Type B pancreatic cell (in vitro differentiated cells): ENCODE measurements at regions not wholly inside any gene's neighbourhood (a gene's known extent, or its start where the extent isn't known, plus 50 kb on each side); places are given as distances from the start of the nearest gene placed in this dataset.

Experiments
- DNase-seq: peaks from one replicate; pipeline ENCODE4 v3.0.0; 2021; ENCODE audit warnings: mixed read lengths; ENCODE audit not compliant: unreplicated experiment; ENCODE audit errors: extremely low spot score
- H3K27ac Mint-ChIP-seq: 2 replicates; pipeline ENCODE4 v1.8.0; 2021; ENCODE audit warnings: mild to moderate bottlenecking, mixed read lengths
- H3K27me3 Mint-ChIP-seq: 2 replicates; pipeline ENCODE4 v1.8.0; 2021; ENCODE audit warnings: mixed read lengths
- H3K36me3 Mint-ChIP-seq: 2 replicates; pipeline ENCODE4 v1.8.0; 2021; ENCODE audit warnings: mixed read lengths
- H3K4me1 Mint-ChIP-seq: one replicate; pipeline ENCODE4 v1.8.0; 2021; ENCODE audit warnings: mixed read lengths; ENCODE audit not compliant: unreplicated experiment
- H3K4me3 Mint-ChIP-seq: 2 replicates; pipeline ENCODE4 v1.8.0; 2021; ENCODE audit warnings: mild to moderate bottlenecking, mixed read lengths
- H3K9me3 Mint-ChIP-seq: 2 replicates; pipeline ENCODE4 v1.8.0; 2021; ENCODE audit warnings: mixed read lengths
- TF ChIP-seq, protein P1 (sequence below): fragments of 200-600 bp; sonication (generic); conservative IDR thresholded peaks from 2 replicates; pipeline ENCODE4 v1.5.0; 2021; ENCODE audit warnings: antibody characterized with exemption, mild to moderate bottlenecking

DNA sequence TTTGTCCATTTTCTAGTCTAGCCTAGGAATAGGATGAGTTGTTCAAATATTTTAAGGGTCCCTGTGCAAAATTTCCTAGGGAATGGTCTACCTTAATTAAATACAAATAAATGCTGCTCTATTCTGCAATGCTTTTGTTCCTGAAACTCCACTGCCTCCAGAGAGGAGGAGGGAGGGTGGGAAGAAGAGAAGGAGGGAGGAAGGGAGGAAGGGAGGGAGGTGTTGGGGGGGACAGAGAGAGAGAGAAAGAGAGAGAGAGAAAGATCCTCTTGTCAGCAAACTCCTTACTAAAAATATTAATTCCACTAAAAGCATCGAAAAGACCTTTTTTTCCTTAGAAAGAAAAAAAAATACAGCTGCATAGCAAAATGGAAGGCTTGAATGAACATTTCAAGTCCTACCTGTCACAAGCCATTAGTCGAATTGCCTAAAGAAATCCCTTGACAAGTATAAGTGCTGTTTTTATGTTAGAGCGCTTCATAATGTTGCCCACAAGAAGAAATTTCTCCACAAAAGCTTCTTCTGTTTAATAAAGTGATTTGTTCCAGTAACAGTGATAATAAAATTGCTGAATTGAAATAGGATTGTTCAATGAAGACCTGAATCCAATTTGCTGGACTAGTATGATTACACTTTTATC lies 106.0 kb downstream of the NKX6-1 start:
- Mint-ChIP-seq H3K27me3 (peaks cover 20% of the 10 kb centered on the region), H3K36me3 (no peaks in the 10 kb centered on the region), H3K4me1 (no peaks in the 10 kb centered on the region), H3K4me3 (no peak overlapping the region), H3K9me3 (no peaks in the 10 kb centered on the region), H3K27ac (no peak overlapping the region)
- no peak for DNase-seq
- TF ChIP-seq, protein P1, sequence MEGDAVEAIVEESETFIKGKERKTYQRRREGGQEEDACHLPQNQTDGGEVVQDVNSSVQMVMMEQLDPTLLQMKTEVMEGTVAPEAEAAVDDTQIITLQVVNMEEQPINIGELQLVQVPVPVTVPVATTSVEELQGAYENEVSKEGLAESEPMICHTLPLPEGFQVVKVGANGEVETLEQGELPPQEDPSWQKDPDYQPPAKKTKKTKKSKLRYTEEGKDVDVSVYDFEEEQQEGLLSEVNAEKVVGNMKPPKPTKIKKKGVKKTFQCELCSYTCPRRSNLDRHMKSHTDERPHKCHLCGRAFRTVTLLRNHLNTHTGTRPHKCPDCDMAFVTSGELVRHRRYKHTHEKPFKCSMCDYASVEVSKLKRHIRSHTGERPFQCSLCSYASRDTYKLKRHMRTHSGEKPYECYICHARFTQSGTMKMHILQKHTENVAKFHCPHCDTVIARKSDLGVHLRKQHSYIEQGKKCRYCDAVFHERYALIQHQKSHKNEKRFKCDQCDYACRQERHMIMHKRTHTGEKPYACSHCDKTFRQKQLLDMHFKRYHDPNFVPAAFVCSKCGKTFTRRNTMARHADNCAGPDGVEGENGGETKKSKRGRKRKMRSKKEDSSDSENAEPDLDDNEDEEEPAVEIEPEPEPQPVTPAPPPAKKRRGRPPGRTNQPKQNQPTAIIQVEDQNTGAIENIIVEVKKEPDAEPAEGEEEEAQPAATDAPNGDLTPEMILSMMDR = no peak

DNA sequence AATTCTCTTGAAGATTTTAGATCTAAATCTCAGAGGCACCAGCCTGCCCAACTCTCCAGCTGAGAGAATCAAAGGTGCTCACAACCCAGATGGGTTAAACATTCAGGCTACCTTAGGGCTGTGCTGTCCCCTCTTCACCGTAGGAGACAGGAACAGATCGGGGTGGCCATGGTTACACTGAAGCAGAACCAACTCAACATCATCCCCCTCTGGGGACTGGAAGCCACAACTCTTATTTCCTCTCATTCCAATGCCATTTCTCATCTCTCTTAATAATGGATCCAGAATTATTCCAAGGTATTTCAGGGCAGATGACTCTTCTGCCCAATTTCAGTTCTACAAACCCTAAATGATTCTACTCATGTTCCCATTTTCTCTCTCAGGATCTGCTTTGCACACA lies 109.7 kb downstream of the NKX6-1 start:
- H3K36me3 Mint-ChIP-seq = no peaks in the 10 kb centered on the region
- no peaks in the 10 kb centered on the region for H3K9me3 Mint-ChIP-seq
- peaks cover 4% of the 10 kb centered on the region for H3K4me1 Mint-ChIP-seq
- TF ChIP-seq, protein P1 = no peak
- peaks cover 35% of the 10 kb centered on the region for H3K27me3 Mint-ChIP-seq
- no peak overlapping the region for H3K27ac Mint-ChIP-seq
- H3K4me3 Mint-ChIP-seq = no peak overlapping the region
- no peak for DNase-seq

DNA sequence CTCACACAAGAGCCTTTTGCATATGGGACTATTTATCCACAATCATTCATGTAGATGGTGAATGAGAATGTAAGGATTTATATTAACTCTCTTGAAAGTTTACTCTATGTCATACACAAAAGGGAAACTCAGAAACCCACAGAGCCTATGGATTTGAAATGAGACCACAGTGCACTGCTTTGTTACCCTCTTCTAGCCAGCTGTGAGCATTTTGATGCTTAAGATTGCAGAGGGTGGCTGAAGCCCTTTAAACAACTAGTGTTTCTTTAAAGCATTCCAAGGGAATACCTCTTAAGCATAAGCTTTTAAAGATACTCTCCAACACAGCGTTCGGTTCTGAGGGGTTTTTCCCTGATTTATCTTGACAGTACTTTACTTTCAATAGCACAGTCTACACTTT lies 113.9 kb downstream of the NKX6-1 start:
- Mint-ChIP-seq H3K27ac (no peak overlapping the region), H3K4me3 (no peak overlapping the region), H3K4me1 (peaks cover 4% of the 10 kb centered on the region), H3K27me3 (peaks cover 42% of the 10 kb centered on the region), H3K9me3 (no peaks in the 10 kb centered on the region), H3K36me3 (no peaks in the 10 kb centered on the region)
- TF ChIP-seq, protein P1 = no peak
- no peak for DNase-seq

DNA sequence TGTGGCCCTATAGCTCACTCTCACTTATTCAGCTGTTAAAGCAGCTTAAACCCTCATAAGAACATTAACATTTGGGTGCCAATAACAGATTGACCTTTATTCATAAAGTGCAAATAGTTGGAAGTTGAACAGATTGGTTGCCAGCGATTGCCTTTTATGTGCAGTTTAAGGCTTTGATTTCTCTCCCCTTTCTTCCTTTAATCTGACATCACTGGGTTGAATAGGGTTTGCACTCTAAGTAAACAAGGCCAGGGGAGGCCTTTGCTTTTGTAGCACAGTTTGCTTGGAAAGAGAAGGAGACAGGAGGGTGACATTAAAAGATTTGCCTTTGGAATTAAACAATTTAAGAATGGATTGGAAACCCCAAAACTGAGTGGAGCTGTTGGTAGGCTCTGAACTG lies 114.3 kb downstream of the NKX6-1 start:
- Mint-ChIP-seq H3K9me3 (no peaks in the 10 kb centered on the region), H3K4me3 (no peak overlapping the region), H3K4me1 (peaks cover 4% of the 10 kb centered on the region), H3K27me3 (peaks cover 42% of the 10 kb centered on the region), H3K27ac (no peak overlapping the region), H3K36me3 (no peaks in the 10 kb centered on the region)
- TF ChIP-seq, protein P1 = no peak
- no peak for DNase-seq

DNA sequence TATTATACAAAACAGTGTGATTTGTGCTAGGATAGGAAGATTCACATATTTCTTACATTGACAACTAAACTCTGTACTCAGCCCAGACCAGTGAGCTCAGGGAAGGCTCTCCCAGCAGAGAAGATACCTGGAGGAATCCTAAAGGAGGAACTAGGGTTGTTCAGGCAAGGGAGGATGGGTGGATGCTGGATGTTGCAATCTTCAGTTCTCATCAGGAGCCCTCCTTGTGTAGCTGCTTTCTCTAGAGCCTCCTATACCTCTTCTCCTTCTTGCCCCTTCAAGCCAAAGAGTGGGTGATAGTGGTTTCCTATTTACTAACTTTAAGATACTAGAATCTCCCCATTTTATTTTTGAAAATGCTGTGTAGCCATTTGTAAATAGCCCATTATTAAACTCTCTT lies 117.3 kb downstream of the NKX6-1 start:
- no peak overlapping the region for H3K27ac Mint-ChIP-seq
- DNase-seq = no peak
- no peak overlapping the region for H3K4me3 Mint-ChIP-seq
- TF ChIP-seq, protein P1 = no peak
- H3K4me1 Mint-ChIP-seq = peaks cover 4% of the 10 kb centered on the region
- no peaks in the 10 kb centered on the region for H3K36me3 Mint-ChIP-seq
- H3K27me3 Mint-ChIP-seq = peaks cover 48% of the 10 kb centered on the region
- H3K9me3 Mint-ChIP-seq = no peaks in the 10 kb centered on the region
